NCI-H526 treated with DMSO at 0.1 percent for 48 hours (cell line): ENCODE measurements at regions not wholly inside any gene's neighbourhood (a gene's known extent, or its start where the extent isn't known, plus 50 kb on each side); places are given as distances from the start of the nearest gene placed in this dataset.
"Not testable (repeated sequence)": the region's sequence is repeated elsewhere in the genome, so short reads cannot be mapped to it uniquely, and the experiment has no call there.

Experiments
- DNase-seq: peaks from one replicate; lab custom pipeline; 2025; lab: John Stamatoyannopoulos, UW

- DNase-seq, result no peak
These were observed 134.6 kb downstream of the TMEM121 start for GRCh38 chr14:105660816-105661531.

- not testable (repeated sequence) for DNase-seq
These were observed 135.7 kb downstream of the TMEM121 start for GRCh38 chr14:105662043-105662442.

DNA sequence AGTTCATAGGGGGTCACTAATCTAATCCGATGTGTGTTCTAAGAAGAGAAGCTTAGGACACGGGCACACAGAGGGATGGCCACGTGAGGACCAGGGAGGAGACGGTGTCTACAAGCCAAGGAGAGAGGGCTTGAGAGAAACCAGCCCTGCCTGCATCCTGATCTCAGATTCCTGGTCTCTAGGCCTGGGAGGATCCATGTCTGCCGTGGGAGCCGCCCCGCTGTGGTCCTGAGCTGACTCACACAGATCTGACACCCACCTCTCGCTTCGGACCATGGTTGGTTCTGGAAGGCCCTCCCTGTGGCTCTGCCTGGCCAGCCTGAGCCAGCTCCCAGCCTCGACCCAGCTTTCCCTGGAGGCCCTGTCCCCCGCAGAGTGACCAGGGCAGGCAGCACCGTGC, 136.2 kb downstream of the TMEM121 start:
- not testable (repeated sequence) for DNase-seq

DNA sequence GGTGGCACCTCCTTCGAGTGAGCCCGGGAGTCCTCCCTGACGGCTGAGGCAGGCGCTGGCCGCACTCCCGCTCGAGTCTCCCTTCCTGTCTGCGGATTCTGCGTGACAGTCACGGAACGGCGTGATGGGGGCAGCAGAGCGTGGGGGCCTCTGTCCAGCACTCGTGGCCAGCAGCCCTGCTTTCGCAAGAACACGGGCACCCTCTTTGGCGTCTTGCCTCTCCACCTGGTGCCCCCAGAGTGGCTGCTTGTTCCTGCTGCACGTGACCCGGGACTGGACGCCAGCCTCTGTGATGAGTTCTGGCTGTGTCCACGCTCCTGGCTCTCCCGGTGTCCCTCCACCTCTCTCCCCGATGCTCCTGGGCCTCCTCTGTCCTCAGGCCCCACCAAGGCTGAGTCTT, 136.9 kb downstream of the TMEM121 start:
- DNase-seq, result not testable (repeated sequence)

DNA sequence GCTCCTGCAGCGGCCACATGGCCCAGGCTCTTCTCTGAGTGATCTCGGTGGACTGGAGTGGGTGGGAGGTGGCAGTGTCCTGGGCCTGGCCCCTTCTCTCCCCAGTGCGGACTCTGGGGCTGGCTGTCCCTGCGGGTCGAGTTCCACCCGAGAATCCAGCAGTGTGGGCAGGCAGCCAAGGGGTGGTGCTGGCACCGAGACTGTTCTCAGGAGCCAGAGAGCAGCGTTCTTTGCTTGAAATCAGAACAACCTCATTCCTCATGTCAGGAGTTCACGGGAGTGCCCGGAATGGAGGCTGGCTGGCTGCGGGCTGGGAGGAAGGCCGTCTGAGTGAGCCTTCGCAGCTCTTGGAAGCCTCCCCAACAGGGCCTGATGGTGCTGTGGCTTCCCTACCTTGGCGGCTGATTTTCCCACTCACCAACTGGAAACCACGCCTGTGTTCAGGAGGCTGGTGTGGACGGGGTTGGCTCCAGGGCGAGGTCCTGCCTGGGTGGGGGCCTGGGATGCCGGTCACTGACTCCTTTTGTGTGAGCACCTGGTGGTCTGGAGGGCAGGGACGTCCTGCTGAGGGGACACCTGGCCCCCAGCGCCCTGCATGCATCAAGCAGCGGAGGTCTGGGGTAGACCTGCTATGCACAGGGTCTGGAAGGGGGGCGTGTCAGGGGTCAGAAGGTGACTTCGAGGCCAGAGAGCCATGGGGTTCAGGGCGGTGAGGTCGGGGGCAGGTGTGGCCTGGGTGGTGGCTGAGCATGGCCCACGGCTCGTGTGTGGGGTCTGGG, 137.6 kb downstream of the TMEM121 start:
- not testable (repeated sequence) for DNase-seq

- DNase-seq, result no peak
These were observed 138.3 kb downstream of the TMEM121 start for GRCh38 chr14:105664691-105665090.

DNA sequence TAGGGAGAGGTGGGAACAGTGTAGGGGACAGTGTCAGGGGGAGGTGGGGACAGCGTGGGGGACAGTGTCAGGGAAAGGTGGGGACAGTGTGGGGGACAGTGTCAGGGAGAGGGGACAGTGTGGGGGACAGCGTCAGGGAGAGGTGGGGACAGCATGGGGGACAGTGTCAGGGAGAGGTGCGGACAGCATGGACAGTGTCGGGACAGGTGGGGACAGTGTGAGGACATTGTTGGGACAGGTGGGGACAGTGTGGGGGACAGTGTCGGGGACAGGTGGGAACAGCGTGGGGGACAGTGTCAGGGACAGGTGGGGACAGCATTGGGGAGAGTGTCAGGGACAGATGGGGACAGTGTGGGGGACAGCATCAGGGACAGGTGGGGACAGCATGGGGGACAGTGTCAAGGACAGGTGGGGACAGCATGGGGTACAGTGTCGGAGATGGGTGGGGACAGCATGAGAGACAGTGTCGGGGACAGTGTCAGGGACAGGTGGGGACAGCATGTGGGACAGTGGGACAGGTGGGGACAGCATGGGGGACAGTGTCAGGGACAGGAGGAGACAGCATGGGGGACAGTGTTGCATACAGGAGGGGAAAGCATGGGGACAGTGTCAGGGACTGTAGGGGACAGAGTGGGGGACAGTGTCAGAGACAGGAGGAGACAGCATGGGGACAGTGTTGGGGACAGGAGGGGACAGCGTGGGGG, 139.0 kb downstream of the TMEM121 start:
- no peak for DNase-seq

DNA sequence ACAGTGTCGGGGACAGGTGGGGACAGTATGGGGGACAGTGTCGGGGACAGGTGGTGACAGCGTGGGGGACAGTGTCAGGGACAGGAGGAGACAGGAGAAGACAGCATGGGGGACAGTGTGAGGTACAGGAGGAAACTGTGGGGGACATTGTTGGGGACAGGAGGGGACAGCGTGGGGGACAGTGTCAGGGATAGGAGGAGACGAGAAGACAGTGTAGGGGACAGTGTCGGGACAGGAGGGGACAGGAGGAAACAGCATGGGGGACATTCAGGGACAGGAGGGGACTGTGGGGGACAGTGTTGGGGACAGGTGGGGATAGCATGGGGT, 139.5 kb downstream of the TMEM121 start:
- DNase-seq, result no peak

DNA sequence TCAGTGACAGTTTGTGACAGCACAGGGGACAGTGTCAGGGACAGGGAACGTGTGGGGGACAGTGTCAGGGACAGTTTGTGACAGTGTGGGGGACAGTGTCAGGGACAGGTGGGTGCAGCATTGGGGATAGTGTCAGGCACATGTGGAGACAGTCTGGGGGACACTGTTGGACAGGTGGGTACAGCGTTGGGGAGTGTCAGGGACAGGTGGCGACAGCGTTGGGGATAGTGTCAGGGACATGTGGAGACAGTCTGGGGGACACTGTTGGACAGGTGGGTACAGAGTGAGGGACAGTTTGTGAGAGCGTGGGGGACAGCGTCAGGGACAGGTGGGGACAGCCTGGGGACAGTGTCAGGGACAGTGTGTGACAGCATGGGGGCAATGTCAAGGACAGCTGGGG, 140.0 kb downstream of the TMEM121 start:
- no peak for DNase-seq

DNA sequence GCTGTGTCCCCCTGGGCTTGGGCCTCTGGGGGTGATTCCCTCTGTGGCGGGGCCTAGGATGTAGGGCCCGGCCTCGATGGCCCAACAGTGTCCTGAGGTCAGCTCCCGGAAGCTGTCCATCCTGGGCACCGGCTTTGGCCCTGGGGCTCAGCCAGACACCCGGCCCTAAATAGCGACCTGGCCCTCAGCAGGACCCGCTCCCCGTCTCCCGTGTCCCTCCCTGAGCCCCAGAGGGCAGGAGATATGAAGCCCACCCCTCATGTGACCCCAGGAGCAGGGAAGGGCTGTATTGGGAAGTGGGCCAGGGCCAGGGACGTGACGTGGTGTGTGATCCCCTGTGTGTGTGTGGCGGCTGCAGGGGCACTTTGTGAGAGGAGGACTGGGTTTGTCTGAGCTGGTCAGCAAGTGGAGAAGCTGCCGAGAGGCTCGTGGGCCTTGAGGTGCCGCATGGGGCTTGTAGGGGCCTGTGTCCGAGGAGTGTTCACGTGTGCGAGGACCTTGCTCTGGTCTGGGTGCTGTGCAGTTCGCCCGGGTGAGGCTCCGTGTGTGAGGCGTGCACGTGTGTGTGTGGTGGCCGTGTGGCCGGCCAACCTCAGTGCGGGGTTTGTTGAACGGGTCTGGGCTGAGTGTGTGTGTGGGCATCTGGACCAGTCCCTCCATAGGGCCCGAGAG, 140.7 kb downstream of the TMEM121 start:
- not testable (repeated sequence) for DNase-seq

GRCh38 chr14:105667663-105668020, 141.3 kb downstream of the TMEM121 start:
- DNase-seq, result not testable (repeated sequence)

GRCh38 chr14:105668021-105668420, 141.6 kb downstream of the TMEM121 start:
- not testable (repeated sequence) for DNase-seq

DNA sequence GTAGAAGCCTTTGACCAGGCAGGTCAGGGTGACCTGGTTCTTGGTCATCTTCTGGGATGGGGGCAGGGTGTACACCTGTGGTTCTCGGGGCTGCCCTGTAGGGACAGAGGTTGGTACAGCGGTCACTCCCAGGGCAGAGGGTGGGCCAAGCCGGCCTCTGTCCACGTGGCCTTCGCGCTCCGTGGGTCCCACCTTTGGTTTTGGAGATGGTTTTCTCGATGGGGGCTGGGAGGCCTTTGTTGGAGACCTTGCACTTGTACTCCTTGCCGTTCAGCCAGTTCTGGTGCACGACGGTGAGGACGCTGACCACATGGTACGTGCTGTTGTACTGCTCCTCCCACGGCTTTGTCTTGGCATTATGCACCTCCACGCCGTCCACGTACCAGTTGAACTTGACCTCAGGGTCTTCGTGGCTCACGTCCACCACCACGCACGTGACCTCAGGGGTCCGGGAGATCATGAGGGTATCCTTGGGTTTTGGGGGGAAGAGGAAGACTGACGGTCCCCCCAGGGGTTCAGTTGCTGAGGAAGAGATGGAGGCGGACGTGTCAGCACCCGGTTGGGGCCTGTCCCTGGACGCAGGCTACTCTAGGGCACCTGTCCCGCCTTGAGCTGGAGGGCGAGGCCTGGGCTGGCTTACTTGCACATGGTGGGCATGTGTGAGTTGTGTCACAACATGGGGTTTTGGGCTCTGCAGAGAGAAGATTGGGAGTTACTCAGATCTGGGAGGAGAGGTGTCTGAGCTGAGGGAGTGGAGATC, 142.3 kb downstream of the TMEM121 start:
- DNase-seq, result not testable (repeated sequence)

DNA sequence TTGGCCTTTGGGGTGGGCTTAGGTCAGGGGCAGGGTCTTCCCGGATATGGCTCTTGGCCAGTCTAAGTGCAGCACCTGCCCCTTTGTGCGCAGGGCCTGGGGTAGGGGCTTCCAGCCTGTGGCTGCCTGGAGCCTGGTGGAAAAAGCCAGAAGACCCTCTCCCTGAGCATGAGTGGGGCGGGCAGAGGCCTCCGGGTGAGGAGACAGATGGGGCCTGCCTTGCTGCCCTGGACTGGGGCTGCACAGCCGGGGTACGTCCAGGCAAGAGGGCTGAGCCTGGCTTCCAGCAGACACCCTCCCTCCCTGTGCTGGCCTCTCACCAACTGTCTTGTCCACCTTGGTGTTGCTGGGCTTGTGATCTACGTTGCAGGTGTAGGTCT, 142.8 kb downstream of the TMEM121 start:
- not testable (repeated sequence) for DNase-seq

DNA sequence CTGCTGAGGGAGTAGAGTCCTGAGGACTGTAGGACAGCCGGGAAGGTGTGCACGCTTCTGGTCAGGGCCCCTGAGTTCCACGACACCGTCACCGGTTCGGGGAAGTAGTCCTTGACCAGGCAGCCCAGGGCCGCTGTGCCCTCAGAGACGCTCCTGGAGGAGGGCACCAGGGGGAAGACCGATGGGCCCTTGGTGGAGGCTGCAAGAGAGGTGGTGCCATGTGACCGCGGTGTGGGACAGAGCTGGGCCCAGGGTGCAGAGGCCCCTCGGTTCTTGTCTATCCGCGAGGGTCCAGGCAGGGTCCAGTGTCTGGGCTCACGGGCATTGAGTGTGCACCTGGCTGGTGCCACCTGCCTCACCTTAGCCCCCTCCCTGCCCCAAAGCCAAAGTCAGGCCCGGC, 143.3 kb downstream of the TMEM121 start:
- not testable (repeated sequence) for DNase-seq

GRCh38 chr14:105672450-105673200, 146.2 kb downstream of the TMEM121 start:
- DNase-seq, result not testable (repeated sequence)

DNA sequence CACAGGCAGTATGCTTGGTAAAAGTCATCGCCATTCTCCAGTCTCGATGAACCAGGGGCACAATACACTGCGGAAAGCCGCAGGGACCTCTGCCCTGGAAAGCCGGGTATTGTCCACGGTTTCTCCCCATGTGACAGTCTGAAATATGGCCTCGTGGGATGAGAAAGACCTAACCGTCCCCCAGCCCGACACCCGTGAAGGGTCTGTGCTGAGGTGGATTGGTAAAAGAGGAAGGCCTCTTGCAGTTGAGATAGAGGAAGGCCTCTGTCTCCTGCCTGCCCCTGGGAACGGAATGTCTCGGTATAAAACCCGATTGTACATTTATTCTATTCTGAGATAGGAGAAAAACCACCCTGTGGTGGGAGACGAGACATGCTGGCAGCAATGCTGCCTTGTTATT, 149.1 kb downstream of the TMEM121 start:
- DNase-seq, result not testable (repeated sequence)

- DNase-seq, result not testable (repeated sequence)
These were observed 149.7 kb downstream of the TMEM121 start for GRCh38 chr14:105675905-105676670.

DNA sequence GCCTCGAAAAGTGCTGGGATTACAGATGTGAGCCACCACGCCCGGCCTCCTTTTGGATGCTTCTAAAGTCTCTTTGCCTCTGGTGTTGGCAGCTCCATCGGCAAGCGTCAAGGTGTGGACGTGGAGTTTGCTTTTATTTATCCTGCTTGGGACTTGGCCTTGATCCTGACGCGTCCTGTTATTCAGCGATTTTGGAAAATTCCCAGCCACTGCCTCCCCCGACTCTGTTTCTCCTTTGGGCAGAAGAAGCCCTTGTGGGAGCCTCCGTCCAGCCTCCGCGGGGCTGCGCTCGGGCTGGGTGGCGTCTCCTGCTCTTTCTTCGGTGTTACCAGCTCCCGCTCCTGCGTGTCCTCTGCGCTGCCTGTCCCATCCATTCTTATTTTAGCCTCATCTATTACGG, 151.7 kb downstream of the TMEM121 start:
- DNase-seq, result not testable (repeated sequence)
